Colonic mucosa (tissue), 4 donors: ENCODE measurements at regions not wholly inside any gene's neighbourhood (a gene's known extent, or its start where the extent isn't known, plus 50 kb on each side); places are given as distances from the start of the nearest gene placed in this dataset.

Experiments used
- DNase-seq: peaks from one replicate; pipeline ENCODE4 v3.0.0-alpha.2; 2020
- H3K27ac ChIP-seq: fragments of 200-600 bp; one replicate; pipeline ENCODE4 v1.8.0; 2021
- H3K27me3 ChIP-seq: fragments of 200-600 bp; one replicate; pipeline ENCODE4 v1.8.0; 2021
- H3K36me3 ChIP-seq: fragments of 200-600 bp; one replicate; pipeline ENCODE4 v1.8.0; 2021
- H3K4me1 ChIP-seq: fragments of 200-600 bp; one replicate; pipeline ENCODE4 v1.8.0; 2021; ENCODE audit warnings: mild to moderate bottlenecking
- H3K4me3 ChIP-seq: fragments of 200-600 bp; one replicate; pipeline ENCODE4 v1.8.0; 2021
- H3K9ac ChIP-seq, 2 donors: one replicate each; pipeline ENCODE4 v1.7.0; 2013; ENCODE audit warnings: control low read depth in 2 of 2, low read depth in 2 of 2, low read length in 2 of 2
- H3K9me3 ChIP-seq: fragments of 200-600 bp; one replicate; pipeline ENCODE4 v1.8.0; 2021
- CTCF ChIP-seq: fragments of 200-600 bp; IDR thresholded peaks from one replicate; pipeline ENCODE4 v1.8.0; 2022; ENCODE audit warnings: antibody characterized with exemption, mild to moderate bottlenecking
- intact Hi-C: fragments of 100-400 bp; cut with DNase I; formaldehyde crosslinking; loops from one replicate; pipeline ENCODE4 v1.14.1; 2022
- donor health status: healthy.
- donor health status: DM: no; HTN: no; CAD: no.
- donor health status: DM: no; HTN: no; CAD: no.

- TF ChIP-seq CTCF: no peak
- Histone ChIP-seq H3K4me3 (no peak overlapping the region), H3K27ac (no peak overlapping the region), H3K27me3 (no peaks in the 10 kb centered on the region), H3K36me3 (no peaks in the 10 kb centered on the region), H3K9ac (no peak overlapping the region), H3K9me3 (no peaks in the 10 kb centered on the region), H3K4me1 (no peaks in the 10 kb centered on the region)
- no peak for DNase-seq
- intact Hi-C loops: no loop called here
Measured at GRCh38 chr16:65532258-65532657, 410.4 kb upstream of the CDH11 start.

GRCh38 chr16:65531475-65531874 is 409.6 kb upstream of the CDH11 start:
- intact Hi-C loops: no loop called here
- no peaks in the 10 kb centered on the region for H3K4me1 ChIP-seq
- no peaks in the 10 kb centered on the region for H3K27me3 ChIP-seq
- no peak overlapping the region for H3K4me3 ChIP-seq
- no peak overlapping the region for H3K9ac ChIP-seq
- H3K36me3 ChIP-seq: no peaks in the 10 kb centered on the region
- no peak overlapping the region for H3K27ac ChIP-seq
- no peak for DNase-seq
- no peaks in the 10 kb centered on the region for H3K9me3 ChIP-seq
- TF ChIP-seq CTCF: no peak

- Histone ChIP-seq H3K4me3 (no peak overlapping the region), H3K36me3 (no peaks in the 10 kb centered on the region), H3K9ac (no peak overlapping the region), H3K27ac (no peak overlapping the region), H3K27me3 (no peaks in the 10 kb centered on the region), H3K9me3 (no peaks in the 10 kb centered on the region), H3K4me1 (no peaks in the 10 kb centered on the region)
- no peak for DNase-seq
- intact Hi-C loops: no loop called here
- TF ChIP-seq CTCF: no peak
Measured at GRCh38 chr16:65525707-65526106, 403.8 kb upstream of the CDH11 start.

GRCh38 chr16:65524997-65525396 is 403.1 kb upstream of the CDH11 start:
- Histone ChIP-seq H3K4me3 (no peak overlapping the region), H3K4me1 (no peaks in the 10 kb centered on the region), H3K36me3 (no peaks in the 10 kb centered on the region), H3K9me3 (no peaks in the 10 kb centered on the region), H3K27ac (no peak overlapping the region), H3K9ac (no peak overlapping the region), H3K27me3 (no peaks in the 10 kb centered on the region)
- intact Hi-C loops: no loop called here
- TF ChIP-seq CTCF: no peak
- no peak for DNase-seq

GRCh38 chr16:65524231-65524630 is 402.4 kb upstream of the CDH11 start:
- no peaks in the 10 kb centered on the region for H3K36me3 ChIP-seq
- H3K9me3 ChIP-seq: no peaks in the 10 kb centered on the region
- no peak overlapping the region for H3K27ac ChIP-seq
- TF ChIP-seq CTCF: no peak
- no peaks in the 10 kb centered on the region for H3K27me3 ChIP-seq
- no peaks in the 10 kb centered on the region for H3K4me1 ChIP-seq
- H3K9ac ChIP-seq: no peak overlapping the region
- DNase-seq: no peak
- no peak overlapping the region for H3K4me3 ChIP-seq
- intact Hi-C loops: no loop called here
